IMR-90 (cell line): ENCODE measurements at regions not wholly inside any gene's neighbourhood (a gene's known extent, or its start where the extent isn't known, plus 50 kb on each side); places are given as distances from the start of the nearest gene placed in this dataset.

ENCODE experiments used
- BHLHE40 ChIP-seq: fragments of 150-350 bp; IDR thresholded peaks from 2 replicates; pipeline ENCODE4 v1.6.1; 2016; ENCODE audit warnings: mild to moderate bottlenecking, low read depth, low read length
- CTCF ChIP-seq: conservative IDR thresholded peaks from 2 replicates; pipeline ENCODE4 v1.5.1; 2012; ENCODE audit warnings: mild to moderate bottlenecking, low read depth, low read length, improper control_type of control experiment
- MAFK ChIP-seq: IDR thresholded peaks from 2 replicates; pipeline ENCODE4 v1.6.1; 2012; ENCODE audit warnings: low read depth, low read length, improper control_type of control experiment
- MXI1 ChIP-seq: IDR thresholded peaks from 2 replicates; pipeline ENCODE4 v1.6.1; 2012; ENCODE audit warnings: low read depth, mild to moderate bottlenecking, low read length, moderate library complexity, borderline replicate concordance
- NFE2L2 ChIP-seq: fragments of 150-350 bp; IDR thresholded peaks from 2 replicates; pipeline ENCODE4 v1.6.1; 2016; ENCODE audit warnings: low read depth, mild to moderate bottlenecking, low read length
- POLR2A ChIP-seq: IDR thresholded peaks from 2 replicates; pipeline ENCODE4 v1.6.1; 2012; ENCODE audit warnings: mild to moderate bottlenecking, low read depth, low read length
- RFX5 ChIP-seq: IDR thresholded peaks from 2 replicates; pipeline ENCODE4 v1.8.0; 2012; ENCODE audit warnings: low read depth, mild to moderate bottlenecking, low read length, moderate library complexity
- SMC3 ChIP-seq: fragments of 150-350 bp; IDR thresholded peaks from 2 replicates; pipeline ENCODE4 v1.6.1; 2016; ENCODE audit warnings: low read depth, mild to moderate bottlenecking, antibody characterized with exemption, low read length, moderate library complexity

DNA sequence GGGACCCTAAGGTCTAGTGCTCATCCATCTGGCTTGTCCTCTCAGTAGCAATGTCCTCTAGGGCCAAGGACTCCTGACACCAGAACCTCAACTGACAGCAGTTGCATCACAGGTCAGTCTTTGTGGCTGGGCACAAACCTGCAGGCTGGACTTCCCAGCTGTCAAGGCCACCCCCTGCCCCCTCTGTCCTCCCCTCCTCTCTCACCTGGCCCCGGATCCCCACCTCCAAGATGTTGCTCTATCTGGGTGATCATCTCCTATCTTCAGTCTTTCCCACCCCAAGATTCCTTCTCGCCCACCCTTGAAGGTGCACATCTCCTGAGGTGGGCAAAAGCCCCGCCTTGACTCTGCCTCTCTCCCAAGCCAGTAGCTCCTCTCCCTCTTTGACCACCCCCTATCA is 131.8 kb upstream of the SRSF6 start:
- TF ChIP-seq CTCF (no peak), POLR2A (no peak), MXI1 (no peak), NFE2L2 (no peak), RFX5 (no peak), BHLHE40 (no peak), SMC3 (no peak), MAFK (no peak)
